ENCODE measurements at regions not wholly inside any gene's neighbourhood (a gene's known extent, or its start where the extent isn't known, plus 50 kb on each side); places are given as distances from the start of the nearest gene placed in this dataset.

DNA sequence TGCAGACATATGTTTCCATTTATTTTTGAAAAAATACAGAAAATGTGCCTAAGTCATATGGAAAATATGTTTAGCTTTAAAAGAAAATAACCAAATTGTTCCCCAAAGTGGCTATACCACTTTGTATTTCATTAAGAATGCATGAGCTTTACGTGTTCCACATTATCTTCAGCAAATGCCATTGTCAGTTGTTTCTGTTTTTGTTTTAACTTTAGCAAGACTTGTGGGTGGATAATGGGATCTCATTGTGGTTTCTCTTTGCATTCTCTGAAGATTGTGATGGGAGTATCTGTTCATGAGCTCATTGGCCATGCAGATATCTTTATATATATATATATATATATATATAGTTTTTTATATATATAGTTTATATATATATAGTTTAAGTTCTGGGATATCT, 181.5 kb downstream of the CCER1 start:
- Histone ChIP-seq H3K9me2 (replicated peaks; ENCODE audit: insufficient read depth, low read length) (no peaks in the 10 kb centered on the region), H3K27me3 (ENCODE audit: low read length) (no peaks in the 10 kb centered on the region), H3K9ac (ENCODE audit: low read length) (no peak overlapping the region), H3K9me3 (ENCODE audit: insufficient read depth, low read length) (no peaks in the 10 kb centered on the region), H2AFZ (ENCODE audit: low read depth, low read length, severe bottlenecking) (no peak overlapping the region), H3K36me3 (ENCODE audit: low read length) (no peaks in the 10 kb centered on the region), H3K79me2 (ENCODE audit: insufficient read depth, low read length) (no peaks in the 10 kb centered on the region), H3F3A (ENCODE audit: insufficient read depth) (no peaks in the 10 kb centered on the region), H3K4me3 (ENCODE audit: insufficient read depth, low read length, poor library complexity, severe bottlenecking) (no peak overlapping the region), H3K4me2 (ENCODE audit: low read depth, low read length, poor library complexity, severe bottlenecking) (no peak overlapping the region), H3K27ac (ENCODE audit: low read depth, low read length) (no peak overlapping the region), H4K20me1 (ENCODE audit: low read depth, low read length) (no peaks in the 10 kb centered on the region)
- TF ChIP-seq, protein P1, sequence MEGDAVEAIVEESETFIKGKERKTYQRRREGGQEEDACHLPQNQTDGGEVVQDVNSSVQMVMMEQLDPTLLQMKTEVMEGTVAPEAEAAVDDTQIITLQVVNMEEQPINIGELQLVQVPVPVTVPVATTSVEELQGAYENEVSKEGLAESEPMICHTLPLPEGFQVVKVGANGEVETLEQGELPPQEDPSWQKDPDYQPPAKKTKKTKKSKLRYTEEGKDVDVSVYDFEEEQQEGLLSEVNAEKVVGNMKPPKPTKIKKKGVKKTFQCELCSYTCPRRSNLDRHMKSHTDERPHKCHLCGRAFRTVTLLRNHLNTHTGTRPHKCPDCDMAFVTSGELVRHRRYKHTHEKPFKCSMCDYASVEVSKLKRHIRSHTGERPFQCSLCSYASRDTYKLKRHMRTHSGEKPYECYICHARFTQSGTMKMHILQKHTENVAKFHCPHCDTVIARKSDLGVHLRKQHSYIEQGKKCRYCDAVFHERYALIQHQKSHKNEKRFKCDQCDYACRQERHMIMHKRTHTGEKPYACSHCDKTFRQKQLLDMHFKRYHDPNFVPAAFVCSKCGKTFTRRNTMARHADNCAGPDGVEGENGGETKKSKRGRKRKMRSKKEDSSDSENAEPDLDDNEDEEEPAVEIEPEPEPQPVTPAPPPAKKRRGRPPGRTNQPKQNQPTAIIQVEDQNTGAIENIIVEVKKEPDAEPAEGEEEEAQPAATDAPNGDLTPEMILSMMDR (IDR thresholded peaks at IDR 0.05; ENCODE audit: insufficient read depth, low read length, poor library complexity, severe bottlenecking), result no peak
- TF ChIP-seq EZH2phosphoT487 (conservative IDR thresholded peaks at IDR 0.05; ENCODE audit: low read length), result no peak

DNA sequence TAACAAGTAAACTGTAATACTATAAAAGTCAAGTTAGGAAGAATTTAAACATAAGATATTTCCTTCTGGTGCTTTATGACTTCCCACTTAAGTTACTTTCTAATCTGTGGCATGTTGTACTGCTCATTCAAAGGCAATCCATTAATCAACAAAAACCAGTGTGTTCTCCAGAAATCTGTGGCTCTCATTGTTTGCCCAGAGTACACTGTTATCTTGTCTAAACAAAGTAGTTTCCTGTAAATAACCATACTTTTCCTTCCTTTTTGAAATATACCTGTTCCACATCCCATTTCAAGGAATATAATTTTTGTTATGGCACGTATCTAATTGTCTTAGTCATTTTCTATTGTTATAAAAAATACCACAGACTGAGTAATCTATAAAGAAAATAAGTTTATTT, 184.1 kb downstream of the CCER1 start:
- H3K4me2 ChIP-seq (ENCODE audit: low read depth, low read length, poor library complexity, severe bottlenecking), result no peak overlapping the region
- no peaks in the 10 kb centered on the region for H3K9me2 ChIP-seq (replicated peaks; ENCODE audit: insufficient read depth, low read length)
- H2AFZ ChIP-seq (ENCODE audit: low read depth, low read length, severe bottlenecking), result no peak overlapping the region
- H3K9me3 ChIP-seq (ENCODE audit: insufficient read depth, low read length), result no peaks in the 10 kb centered on the region
- no peak overlapping the region for H3K4me3 ChIP-seq (ENCODE audit: insufficient read depth, low read length, poor library complexity, severe bottlenecking)
- H4K20me1 ChIP-seq (ENCODE audit: low read depth, low read length), result no peaks in the 10 kb centered on the region
- H3F3A ChIP-seq (ENCODE audit: insufficient read depth), result no peaks in the 10 kb centered on the region
- no peaks in the 10 kb centered on the region for H3K27me3 ChIP-seq (ENCODE audit: low read length)
- no peak for TF ChIP-seq EZH2phosphoT487 (conservative IDR thresholded peaks at IDR 0.05; ENCODE audit: low read length)
- TF ChIP-seq, protein P1 (IDR thresholded peaks at IDR 0.05; ENCODE audit: insufficient read depth, low read length, poor library complexity, severe bottlenecking), result no peak
- no peaks in the 10 kb centered on the region for H3K36me3 ChIP-seq (ENCODE audit: low read length)
- no peak overlapping the region for H3K9ac ChIP-seq (ENCODE audit: low read length)
- H3K27ac ChIP-seq (ENCODE audit: low read depth, low read length), result no peak overlapping the region
- H3K79me2 ChIP-seq (ENCODE audit: insufficient read depth, low read length), result no peaks in the 10 kb centered on the region

DNA sequence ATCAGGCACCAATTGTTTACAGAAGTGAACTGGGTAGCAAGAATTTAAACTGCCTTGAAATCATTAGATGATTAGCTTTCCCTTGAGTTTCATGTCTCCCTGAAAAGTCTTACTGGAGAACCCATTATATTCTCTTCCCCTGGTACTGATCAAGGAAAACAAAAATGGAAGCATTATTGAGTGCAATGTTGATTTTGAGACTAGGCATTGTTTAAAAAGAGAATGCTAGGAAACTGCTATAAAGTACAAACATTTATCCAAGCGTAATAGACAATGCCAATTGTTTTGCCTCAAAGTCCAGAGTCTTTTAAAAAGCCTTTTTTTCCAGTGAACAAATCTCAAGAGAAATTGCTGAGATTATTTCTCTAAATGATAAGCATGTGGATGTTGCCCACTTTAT, 197.0 kb downstream of the CCER1 start:
- TF ChIP-seq EZH2phosphoT487 (conservative IDR thresholded peaks at IDR 0.05; ENCODE audit: low read length), result no peak
- TF ChIP-seq, protein P1 (IDR thresholded peaks at IDR 0.05; ENCODE audit: insufficient read depth, low read length, poor library complexity, severe bottlenecking), result no peak
- Histone ChIP-seq H3K4me3 (ENCODE audit: insufficient read depth, low read length, poor library complexity, severe bottlenecking) (no peak overlapping the region), H3K9me3 (ENCODE audit: insufficient read depth, low read length) (no peaks in the 10 kb centered on the region), H3K4me2 (ENCODE audit: low read depth, low read length, poor library complexity, severe bottlenecking) (no peak overlapping the region), H2AFZ (ENCODE audit: low read depth, low read length, severe bottlenecking) (no peak overlapping the region), H4K20me1 (ENCODE audit: low read depth, low read length) (no peaks in the 10 kb centered on the region), H3K27ac (ENCODE audit: low read depth, low read length) (no peak overlapping the region), H3K36me3 (ENCODE audit: low read length) (no peaks in the 10 kb centered on the region), H3K9me2 (replicated peaks; ENCODE audit: insufficient read depth, low read length) (no peaks in the 10 kb centered on the region), H3F3A (ENCODE audit: insufficient read depth) (no peaks in the 10 kb centered on the region), H3K27me3 (ENCODE audit: low read length) (no peaks in the 10 kb centered on the region), H3K9ac (ENCODE audit: low read length) (no peak overlapping the region), H3K79me2 (ENCODE audit: insufficient read depth, low read length) (no peaks in the 10 kb centered on the region)
